Activated T-cell treated with anti-CD3 and anti-CD28 coated beads, Interleukin-2, amount 50 U/mL, for 72 hours (primary cell): ENCODE measurements at regions not wholly inside any gene's neighbourhood (a gene's known extent, or its start where the extent isn't known, plus 50 kb on each side); places are given as distances from the start of the nearest gene placed in this dataset.

ENCODE experiments used
- ATAC-seq, 2 donors: fragments of 150-1000 bp; cut with Tn5 transposase; replicated peaks in 1 of 2; 2 replicates each; pipeline ENCODE4 v1.10.0; 2021; ENCODE audit warnings: moderate library complexity in 2 of 2, mild to moderate bottlenecking in 1 of 2
- DNase-seq, 2 donors: peaks; one replicate each; pipeline ENCODE4 v3.0.0; 2021 to 2022; ENCODE audit warnings: mixed read lengths in 1 of 2
- H3K27ac Mint-ChIP-seq: one replicate; pipeline ENCODE4 v1.8.0; 2022; ENCODE audit warnings: mild to moderate bottlenecking, moderate library complexity, mixed read lengths
- H3K27me3 Mint-ChIP-seq: one replicate; pipeline ENCODE4 v1.8.0; 2022; ENCODE audit warnings: low read depth, mixed read lengths
- H3K36me3 Mint-ChIP-seq, 2 donors: one replicate each; pipeline ENCODE4 v1.8.0; 2022; ENCODE audit warnings: mixed read lengths in 2 of 2, mild to moderate bottlenecking in 1 of 2; ENCODE audit not compliant: insufficient read depth in 2 of 2
- H3K4me1 Mint-ChIP-seq: one replicate; pipeline ENCODE4 v1.8.0; 2022; ENCODE audit warnings: low read depth, mixed read lengths
- H3K4me3 Mint-ChIP-seq, 2 donors: one replicate each; pipeline ENCODE4 v1.8.0; 2022; ENCODE audit warnings: mild to moderate bottlenecking in 2 of 2, mixed read lengths in 2 of 2, moderate library complexity in 2 of 2
- H3K9me3 Mint-ChIP-seq, 2 donors: one replicate each; pipeline ENCODE4 v1.8.0; 2022; ENCODE audit warnings: mixed read lengths in 2 of 2

GRCh38 chr10:126842836-126843235 is 62.4 kb upstream of the DOCK1 start:
- H3K4me1 Mint-ChIP-seq: no peaks in the 10 kb centered on the region
- no peak overlapping the region for H3K27ac Mint-ChIP-seq

DNA sequence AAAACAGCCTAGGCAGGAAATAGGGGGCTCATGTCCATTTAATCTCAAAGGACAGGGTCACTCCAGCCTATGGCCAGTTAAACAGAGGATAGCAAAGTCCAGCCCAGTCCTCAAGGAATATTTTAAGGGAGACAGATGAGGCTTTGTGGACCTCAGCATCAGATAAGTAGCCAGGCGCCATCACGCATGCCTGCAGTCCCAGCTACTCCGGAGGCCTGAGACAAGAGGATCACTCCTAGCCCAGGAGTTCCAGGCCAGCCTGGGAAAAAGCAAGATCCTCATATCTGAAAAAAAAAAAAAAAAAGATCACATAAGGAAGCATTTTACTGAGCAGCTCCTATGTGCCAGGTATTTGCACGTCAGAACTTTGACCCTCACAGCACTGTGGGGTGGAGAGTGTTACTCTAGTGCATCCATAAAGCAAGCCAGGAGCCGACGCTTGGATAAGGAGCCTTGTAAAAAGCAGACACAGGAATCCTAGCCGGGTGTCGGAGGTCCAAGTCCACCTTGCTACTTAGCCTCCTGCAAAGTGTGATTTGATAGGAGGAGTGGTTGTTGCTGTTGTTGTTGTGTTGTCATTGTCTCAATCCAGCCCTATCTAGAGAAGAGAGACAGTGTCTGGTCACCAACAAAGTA is 61.8 kb upstream of the DOCK1 start:
- Mint-ChIP-seq H3K27ac (no peak overlapping the region), H3K9me3 (no peaks in the 10 kb centered on the region), H3K4me1 (no peaks in the 10 kb centered on the region), H3K36me3 (no peaks in the 10 kb centered on the region), H3K27me3 (no peaks in the 10 kb centered on the region), H3K4me3 (no peak overlapping the region)
- no peak for DNase-seq
- no peak for ATAC-seq

More at GRCh38 chr10:126842836-126843235, 62.4 kb upstream of the DOCK1 start:
- DNase-seq: no peak
- H3K27me3 Mint-ChIP-seq: no peaks in the 10 kb centered on the region
- no peaks in the 10 kb centered on the region for H3K36me3 Mint-ChIP-seq
- ATAC-seq: no peak
- H3K4me3 Mint-ChIP-seq: no peak overlapping the region
- H3K9me3 Mint-ChIP-seq: no peaks in the 10 kb centered on the region

GRCh38 chr10:126844406-126844805 is 60.8 kb upstream of the DOCK1 start:
- Mint-ChIP-seq H3K27ac (no peak overlapping the region), H3K36me3 (no peaks in the 10 kb centered on the region), H3K27me3 (no peaks in the 10 kb centered on the region), H3K4me3 (no peak overlapping the region), H3K4me1 (no peaks in the 10 kb centered on the region), H3K9me3 (no peaks in the 10 kb centered on the region)
- DNase-seq (no peak), ATAC-seq (no peak)

- no peak overlapping the region for H3K4me3 Mint-ChIP-seq
- ATAC-seq (no peak), DNase-seq (no peak)
- no peaks in the 10 kb centered on the region for H3K27me3 Mint-ChIP-seq
- no peaks in the 10 kb centered on the region for H3K4me1 Mint-ChIP-seq
- no peak overlapping the region for H3K27ac Mint-ChIP-seq
- no peaks in the 10 kb centered on the region for H3K9me3 Mint-ChIP-seq
- no peaks in the 10 kb centered on the region for H3K36me3 Mint-ChIP-seq
Observed at GRCh38 chr10:126846469-126846868, 58.8 kb upstream of the DOCK1 start.

DNA sequence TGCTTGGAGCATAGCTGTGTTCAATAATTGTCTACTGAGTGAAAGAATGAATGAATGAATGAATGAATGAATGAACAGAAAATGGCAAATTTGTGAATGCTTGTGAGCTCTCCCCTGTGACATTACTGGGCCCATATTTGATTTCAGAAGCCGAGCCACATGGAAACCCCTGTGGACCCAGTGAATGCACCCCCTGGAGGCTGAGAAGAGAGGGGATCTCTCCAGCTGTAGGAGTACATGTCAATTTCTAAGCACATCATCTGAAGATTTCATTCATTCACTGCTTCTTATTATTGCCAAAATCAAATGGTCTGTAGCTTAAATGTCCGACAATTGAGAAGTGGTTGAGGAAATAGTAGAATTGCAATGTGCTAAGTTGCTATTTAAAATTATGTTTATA is 58.3 kb upstream of the DOCK1 start:
- H3K9me3 Mint-ChIP-seq: no peaks in the 10 kb centered on the region
- no peaks in the 10 kb centered on the region for H3K36me3 Mint-ChIP-seq
- no peak overlapping the region for H3K27ac Mint-ChIP-seq
- no peaks in the 10 kb centered on the region for H3K27me3 Mint-ChIP-seq
- no peaks in the 10 kb centered on the region for H3K4me1 Mint-ChIP-seq
- no peak overlapping the region for H3K4me3 Mint-ChIP-seq
- DNase-seq (no peak), ATAC-seq (no peak)

- H3K4me1 Mint-ChIP-seq: no peaks in the 10 kb centered on the region
- no peaks in the 10 kb centered on the region for H3K9me3 Mint-ChIP-seq
- H3K27ac Mint-ChIP-seq: no peak overlapping the region
- H3K27me3 Mint-ChIP-seq: no peaks in the 10 kb centered on the region
- no peak for ATAC-seq
- no peak for DNase-seq
- no peaks in the 10 kb centered on the region for H3K36me3 Mint-ChIP-seq
- H3K4me3 Mint-ChIP-seq: no peak overlapping the region
Observed at GRCh38 chr10:126847666-126848065, 57.6 kb upstream of the DOCK1 start.

GRCh38 chr10:126849646-126850045 is 55.6 kb upstream of the DOCK1 start:
- no peak overlapping the region for H3K27ac Mint-ChIP-seq
- no peak for ATAC-seq
- H3K9me3 Mint-ChIP-seq: no peaks in the 10 kb centered on the region
- DNase-seq: no peak
- H3K4me1 Mint-ChIP-seq: no peaks in the 10 kb centered on the region
- no peaks in the 10 kb centered on the region for H3K36me3 Mint-ChIP-seq
- H3K27me3 Mint-ChIP-seq: no peaks in the 10 kb centered on the region
- H3K4me3 Mint-ChIP-seq: no peak overlapping the region

- no peak for ATAC-seq
- H3K9me3 Mint-ChIP-seq: no peaks in the 10 kb centered on the region
- no peaks in the 10 kb centered on the region for H3K4me1 Mint-ChIP-seq
- H3K36me3 Mint-ChIP-seq: no peaks in the 10 kb centered on the region
- H3K27me3 Mint-ChIP-seq: no peaks in the 10 kb centered on the region
- no peak for DNase-seq
- H3K27ac Mint-ChIP-seq: no peak overlapping the region
- no peak overlapping the region for H3K4me3 Mint-ChIP-seq
Observed at GRCh38 chr10:126851414-126852108, 53.7 kb upstream of the DOCK1 start.

GRCh38 chr10:126854726-126855495 is 50.3 kb upstream of the DOCK1 start:
- ATAC-seq (no peak), DNase-seq (no peak)
- no peak overlapping the region for H3K4me3 Mint-ChIP-seq
- no peaks in the 10 kb centered on the region for H3K4me1 Mint-ChIP-seq
- peaks cover 2 to 3% of the 10 kb centered on the region in 2 donors for H3K9me3 Mint-ChIP-seq
- H3K27ac Mint-ChIP-seq: no peak overlapping the region
- no peaks in the 10 kb centered on the region for H3K36me3 Mint-ChIP-seq
- H3K27me3 Mint-ChIP-seq: no peaks in the 10 kb centered on the region
